PFSK-1 (cell line): ENCODE measurements at regions not wholly inside any gene's neighbourhood (a gene's known extent, or its start where the extent isn't known, plus 50 kb on each side); places are given as distances from the start of the nearest gene placed in this dataset.

Source experiments
- FOXP2 ChIP-seq: optimal IDR thresholded peaks from 2 replicates; pipeline ENCODE3; 2011; ENCODE audit warnings: borderline replicate concordance, control low read depth, inconsistent platforms; ENCODE audit not compliant: insufficient read depth; ENCODE audit errors: extremely low read length, extremely low read depth
- POLR2AphosphoS5 ChIP-seq: IDR thresholded peaks from 2 replicates; pipeline ENCODE4 v1.6.1; 2012; ENCODE audit warnings: low read depth, mild to moderate bottlenecking, control low read depth, low read length, moderate library complexity
- REST ChIP-seq, 2 experiments: IDR thresholded peaks; 2 replicates each; pipeline versions ENCODE4 v1.6.1 to v1.8.0; 2011 to 2012; ENCODE audit warnings: low read depth in 2 of 2, low read length in 2 of 2, control low read depth in 1 of 2, inconsistent platforms in 1 of 2, mild to moderate bottlenecking in 1 of 2, moderate library complexity in 1 of 2; ENCODE audit not compliant: insufficient read depth in 1 of 2
- SIN3A ChIP-seq: IDR thresholded peaks from 2 replicates; pipeline ENCODE4 v1.6.1; 2012; ENCODE audit warnings: mild to moderate bottlenecking, low read length, moderate library complexity, borderline replicate concordance; ENCODE audit not compliant: insufficient read depth
- TAF1 ChIP-seq: IDR thresholded peaks from 2 replicates; pipeline ENCODE4 v1.6.1; 2012; ENCODE audit warnings: low read length, control low read depth, borderline replicate concordance; ENCODE audit not compliant: insufficient read depth

- no peak for TF ChIP-seq TAF1
- no peak for TF ChIP-seq POLR2AphosphoS5
- TF ChIP-seq FOXP2, result no peak
- TF ChIP-seq SIN3A, result no peak
- no peak for TF ChIP-seq REST (IDR thresholded peaks at IDR 0.05; ENCODE audit: insufficient read depth in 1 of 2, low read depth in 2 of 2, low read length in 2 of 2)
Observed at GRCh38 chr4:14157262-14157661, 529.7 kb upstream of the BOD1L1 start.

GRCh38 chr4:14165222-14165920 lies 537.8 kb upstream of the BOD1L1 start:
- TF ChIP-seq TAF1 (no peak), SIN3A (no peak), POLR2AphosphoS5 (no peak), REST (IDR thresholded peaks at IDR 0.05; ENCODE audit: insufficient read depth in 1 of 2, low read depth in 2 of 2, low read length in 2 of 2) (no peak), FOXP2 (no peak)

- no peak for TF ChIP-seq POLR2AphosphoS5
- no peak for TF ChIP-seq FOXP2
- no peak for TF ChIP-seq TAF1
- TF ChIP-seq REST (IDR thresholded peaks at IDR 0.05; ENCODE audit: insufficient read depth in 1 of 2, low read depth in 2 of 2, low read length in 2 of 2), result no peak
- TF ChIP-seq SIN3A, result no peak
Observed at GRCh38 chr4:14167876-14168510, 540.5 kb upstream of the BOD1L1 start.

GRCh38 chr4:14168919-14169318 lies 541.4 kb upstream of the BOD1L1 start:
- TF ChIP-seq FOXP2 (no peak), TAF1 (no peak)

- TF ChIP-seq TAF1, result no peak
- TF ChIP-seq FOXP2, result no peak
- TF ChIP-seq REST (IDR thresholded peaks at IDR 0.05; ENCODE audit: insufficient read depth in 1 of 2, low read depth in 2 of 2, low read length in 2 of 2), result no peak
- no peak for TF ChIP-seq POLR2AphosphoS5
- TF ChIP-seq SIN3A, result no peak
Observed at GRCh38 chr4:14169460-14169859, 541.9 kb upstream of the BOD1L1 start.
